Small intestine (tissue), 7 donors: ENCODE measurements at regions not wholly inside any gene's neighbourhood (a gene's known extent, or its start where the extent isn't known, plus 50 kb on each side); places are given as distances from the start of the nearest gene placed in this dataset.

Experiments used
- DNase-seq, 2 donors: peaks; one replicate each; pipeline versions ENCODE4 v3.0.0 to v3.0.0-alpha.2; 2013
- FAIRE-seq: peaks from 2 replicates; lab custom pipeline; 2012; peaks lifted over from hg19 to GRCh38; lab: Jason Lieb, UNC
- H3K27ac ChIP-seq, 3 donors: one replicate each; pipeline ENCODE4 v1.5.1; 2013; ENCODE audit warnings: low read length in 2 of 3, mild to moderate bottlenecking in 2 of 3, control low read depth in 1 of 3, inconsistent platforms in 1 of 3, low read depth in 1 of 3, moderate library complexity in 1 of 3
- H3K27me3 ChIP-seq, 3 donors: one replicate each; pipeline ENCODE4 v1.6.1; 2013; ENCODE audit warnings: low read length in 3 of 3, inconsistent platforms in 1 of 3; ENCODE audit not compliant: control insufficient read depth in 3 of 3, insufficient read depth in 3 of 3
- H3K36me3 ChIP-seq, 3 donors: one replicate each; pipeline ENCODE4 v1.6.1; 2013; ENCODE audit warnings: low read length in 3 of 3, inconsistent platforms in 1 of 3, low read depth in 1 of 3, mild to moderate bottlenecking in 1 of 3, moderate library complexity in 1 of 3; ENCODE audit not compliant: control insufficient read depth in 3 of 3, insufficient read depth in 2 of 3
- H3K4me1 ChIP-seq, 3 donors: one replicate each; pipeline ENCODE4 v1.6.1; 2013; ENCODE audit warnings: low read length in 2 of 3, inconsistent platforms in 1 of 3, low read depth in 1 of 3, mild to moderate bottlenecking in 1 of 3, moderate library complexity in 1 of 3; ENCODE audit not compliant: control insufficient read depth in 3 of 3, insufficient read depth in 2 of 3
- H3K4me3 ChIP-seq, 3 donors: one replicate each; pipeline ENCODE4 v1.5.1; 2013; ENCODE audit warnings: low read length in 3 of 3, control low read depth in 1 of 3, inconsistent platforms in 1 of 3, low read depth in 1 of 3, mild to moderate bottlenecking in 1 of 3, moderate library complexity in 1 of 3
- H3K9me3 ChIP-seq, 2 donors: one replicate each; pipeline ENCODE4 v1.6.1; 2013; ENCODE audit warnings: low read depth in 1 of 2, low read length in 1 of 2; ENCODE audit not compliant: control insufficient read depth in 2 of 2, insufficient read depth in 1 of 2
- WGBS, 3 donors: extraction: QIAGEN DNeasy Blood & Tissue Kit; methylation state at CpG; one replicate each; pipeline ENCODE4 v1.1.7; 2013; 5-methylcytosine and 5-hydroxymethylcytosine counted together
- donor health status: healthy with polysubstance abuse.
- donor health status: control.
- donor health status: control.
- donor health status: Bipolar disorder and iron deficiency.
- donor health status: healthy.

DNA sequence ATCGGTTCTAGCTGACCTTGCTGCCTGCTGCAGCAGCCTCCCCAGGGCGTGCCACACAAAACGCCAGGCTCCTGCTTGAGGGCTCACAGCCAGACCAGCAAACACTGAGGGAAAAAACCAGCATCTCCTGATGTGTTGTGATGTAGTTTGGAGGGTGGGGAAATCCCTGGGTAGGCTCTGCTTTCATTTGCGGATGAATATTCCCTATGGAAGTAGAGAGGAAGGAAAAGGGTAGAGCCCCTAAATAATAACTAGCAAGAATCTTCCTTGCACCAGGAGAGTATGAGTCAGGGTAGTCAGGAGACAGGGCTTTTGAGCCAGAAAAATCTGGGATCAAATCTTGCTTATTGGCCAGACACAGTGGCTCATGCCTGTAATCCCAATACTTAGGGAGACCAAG is 545.3 kb downstream of the RFC3 start:
- WGBS, 3 donors = 83 to 90% (median 86%) methylated on average over 4 of the region's 4 CpGs
- DNase-seq = no peak
- Histone ChIP-seq H3K27me3 (no peaks in the 10 kb centered on the region), H3K36me3 (no peaks in the 10 kb centered on the region), H3K9me3 (no peaks in the 10 kb centered on the region), H3K4me3 (no peak overlapping the region), H3K4me1 (no peaks in the 10 kb centered on the region), H3K27ac (no peak overlapping the region)
- no peak for FAIRE-seq

DNA sequence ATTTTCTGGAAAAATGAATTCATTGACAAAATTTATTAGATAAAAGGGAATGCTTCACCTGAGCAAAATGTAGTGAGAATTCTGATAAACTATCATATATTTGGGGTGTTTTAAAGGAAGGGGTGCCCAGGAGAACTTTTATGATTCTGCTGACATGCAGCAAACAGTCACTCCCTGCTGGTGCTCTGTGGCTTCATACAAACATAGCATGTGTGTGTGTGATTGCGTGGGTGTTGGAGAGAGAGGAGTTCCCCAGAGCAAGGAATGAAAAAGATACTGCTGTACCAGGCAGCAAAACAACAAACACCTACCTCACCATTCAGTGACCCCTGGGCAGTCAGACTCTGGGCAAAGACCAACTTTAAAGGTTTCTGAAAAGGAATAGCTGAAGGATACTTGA is 546.7 kb downstream of the RFC3 start:
- WGBS, 3 donors = 69 to 74% (median 70%) methylated on average over 1 of the region's 1 CpG
- Histone ChIP-seq H3K36me3 (no peaks in the 10 kb centered on the region), H3K4me1 (no peaks in the 10 kb centered on the region), H3K27me3 (no peaks in the 10 kb centered on the region), H3K4me3 (no peak overlapping the region), H3K9me3 (no peaks in the 10 kb centered on the region), H3K27ac (no peak overlapping the region)
- DNase-seq (no peak), FAIRE-seq (no peak)

DNA sequence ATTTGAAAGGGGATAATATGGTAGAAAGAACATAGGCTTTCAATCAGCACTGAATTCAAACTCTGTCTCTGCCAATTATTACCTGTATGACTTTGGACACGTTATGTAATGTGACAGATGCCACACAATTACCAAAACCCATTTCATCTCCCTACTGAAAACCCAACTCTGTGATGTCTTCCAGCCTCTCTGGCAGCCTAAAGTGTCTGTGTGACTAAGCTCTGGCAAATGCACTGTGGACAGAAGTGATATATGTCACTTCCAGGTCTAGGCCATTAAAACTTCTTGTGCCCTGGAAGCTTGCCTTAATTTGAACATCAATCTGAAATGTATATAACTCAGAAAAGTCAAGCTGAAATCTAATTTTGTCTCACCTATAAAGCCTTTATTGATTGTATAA is 552.0 kb downstream of the RFC3 start:
- H3K27ac ChIP-seq = no peak overlapping the region
- no peak for FAIRE-seq
- H3K27me3 ChIP-seq = no peaks in the 10 kb centered on the region
- 0 to 44% (median 6%) methylated on average over 1 of the region's 1 CpG for WGBS, 3 donors
- no peaks in the 10 kb centered on the region for H3K36me3 ChIP-seq
- H3K9me3 ChIP-seq = no peaks in the 10 kb centered on the region
- DNase-seq = no peak
- no peak overlapping the region for H3K4me3 ChIP-seq
- H3K4me1 ChIP-seq = no peaks in the 10 kb centered on the region

DNA sequence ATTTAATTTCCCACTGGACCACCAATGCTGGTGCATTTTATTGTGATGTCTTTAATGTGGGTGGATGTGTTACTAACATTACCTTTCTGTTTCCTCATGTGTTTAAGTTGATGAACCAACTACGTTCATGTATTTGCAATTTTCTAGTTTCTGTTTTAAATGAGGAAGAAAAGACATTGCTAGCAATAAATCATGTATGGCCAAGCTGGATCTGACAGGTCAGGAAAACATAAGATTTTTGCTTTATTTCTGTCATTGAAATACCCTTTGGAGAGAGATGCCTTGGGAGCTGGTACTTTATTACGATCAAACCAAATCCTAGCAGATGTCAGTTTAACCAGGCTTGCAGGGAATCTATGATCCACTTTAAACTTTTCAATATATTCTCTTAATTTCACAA is 553.2 kb downstream of the RFC3 start:
- FAIRE-seq (no peak), DNase-seq (no peak)
- Histone ChIP-seq H3K4me3 (no peak overlapping the region), H3K27ac (no peak overlapping the region), H3K27me3 (no peaks in the 10 kb centered on the region), H3K9me3 (no peaks in the 10 kb centered on the region), H3K36me3 (no peaks in the 10 kb centered on the region), H3K4me1 (no peaks in the 10 kb centered on the region)
- 68 to 75% (median 73%) methylated on average over 2 of the region's 2 CpGs for WGBS, 3 donors

DNA sequence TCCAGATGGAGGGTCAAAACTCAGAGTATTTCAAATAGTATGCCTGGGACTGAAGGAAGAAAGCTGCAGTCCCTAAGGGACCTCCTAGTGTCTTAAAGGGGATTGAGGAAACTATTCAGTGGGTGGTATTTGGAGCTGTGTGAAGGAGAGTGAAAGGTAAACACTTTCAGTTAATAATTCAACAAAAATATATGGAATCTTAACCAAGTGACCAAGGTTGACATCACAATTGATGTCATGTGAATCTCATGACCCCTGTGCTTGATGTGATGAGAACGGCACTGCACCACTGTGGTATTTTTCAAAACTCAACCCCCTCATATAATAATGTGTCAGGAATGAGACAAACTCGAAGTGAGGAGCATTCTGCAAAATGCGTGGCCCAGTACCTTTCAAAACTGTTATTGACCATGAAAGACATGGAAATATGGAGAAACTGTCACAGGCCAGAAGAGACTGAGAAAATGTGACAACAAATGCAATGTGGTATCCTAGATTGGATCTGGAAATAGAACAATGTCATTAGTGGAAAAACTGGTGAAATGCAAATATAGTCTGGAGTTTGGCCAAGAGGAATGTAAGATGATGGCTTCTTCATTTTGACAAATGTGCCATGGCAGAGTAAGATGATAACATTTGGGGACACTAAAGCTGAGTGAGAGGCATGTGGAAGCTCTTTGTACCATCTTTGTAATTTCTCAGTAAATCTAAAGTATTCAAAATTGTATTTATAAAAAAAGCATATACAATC is 553.9 kb downstream of the RFC3 start:
- no peaks in the 10 kb centered on the region for H3K9me3 ChIP-seq
- no peak overlapping the region for H3K27ac ChIP-seq
- WGBS, 3 donors = 63 to 70% (median 64%) methylated on average over 3 of the region's 3 CpGs
- no peak overlapping the region for H3K4me3 ChIP-seq
- DNase-seq (no peak), FAIRE-seq (no peak)
- no peaks in the 10 kb centered on the region for H3K27me3 ChIP-seq
- H3K4me1 ChIP-seq = no peaks in the 10 kb centered on the region
- H3K36me3 ChIP-seq = no peaks in the 10 kb centered on the region

DNA sequence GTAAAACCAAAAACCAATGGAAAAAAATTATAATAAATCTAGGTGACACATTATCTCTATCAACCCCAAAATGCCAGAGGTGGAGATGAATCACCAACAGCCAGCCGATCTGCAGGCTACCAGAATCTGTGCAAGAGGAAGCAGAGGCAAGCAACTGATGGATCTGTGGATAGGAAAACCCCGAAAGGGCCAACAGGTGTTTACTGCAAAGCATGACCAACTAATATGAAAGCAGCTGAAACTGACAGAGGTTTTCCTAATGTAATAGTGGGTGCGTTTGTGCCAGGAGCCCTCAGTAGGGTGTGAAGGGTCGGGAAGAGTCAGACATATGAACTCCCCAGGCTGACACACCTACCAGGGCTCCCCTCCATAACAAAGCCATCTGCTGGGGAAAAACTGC is 554.6 kb downstream of the RFC3 start:
- Histone ChIP-seq H3K9me3 (no peaks in the 10 kb centered on the region), H3K4me1 (no peaks in the 10 kb centered on the region), H3K36me3 (no peaks in the 10 kb centered on the region), H3K27me3 (no peaks in the 10 kb centered on the region), H3K27ac (no peak overlapping the region), H3K4me3 (no peak overlapping the region)
- DNase-seq (no peak), FAIRE-seq (no peak)
- 72 to 82% (median 77%) methylated on average over 4 of the region's 4 CpGs for WGBS, 3 donors

DNA sequence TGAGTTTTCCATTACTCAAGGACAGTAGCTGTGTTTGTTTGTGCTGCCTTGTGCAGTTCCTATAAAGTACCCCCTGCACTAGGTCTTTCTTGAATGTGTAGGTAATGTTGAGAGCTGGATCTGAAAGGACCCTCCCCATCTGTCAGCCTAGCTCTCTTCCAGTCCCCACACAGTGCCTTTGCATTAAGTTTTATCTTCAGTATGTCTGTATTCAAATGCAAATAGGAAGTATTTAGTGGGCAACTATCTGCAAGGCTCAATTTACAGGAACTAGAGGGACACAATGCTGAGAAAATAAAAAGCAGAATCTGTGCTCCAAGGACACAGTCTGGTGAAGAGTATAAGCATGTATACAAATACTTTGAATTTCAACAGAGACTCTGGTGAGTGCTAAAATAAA is 558.5 kb downstream of the RFC3 start:
- DNase-seq (no peak), FAIRE-seq (no peak)
- Histone ChIP-seq H3K36me3 (no peaks in the 10 kb centered on the region), H3K4me3 (no peak overlapping the region), H3K27ac (no peak overlapping the region), H3K9me3 (no peaks in the 10 kb centered on the region), H3K27me3 (no peaks in the 10 kb centered on the region), H3K4me1 (no peaks in the 10 kb centered on the region)

DNA sequence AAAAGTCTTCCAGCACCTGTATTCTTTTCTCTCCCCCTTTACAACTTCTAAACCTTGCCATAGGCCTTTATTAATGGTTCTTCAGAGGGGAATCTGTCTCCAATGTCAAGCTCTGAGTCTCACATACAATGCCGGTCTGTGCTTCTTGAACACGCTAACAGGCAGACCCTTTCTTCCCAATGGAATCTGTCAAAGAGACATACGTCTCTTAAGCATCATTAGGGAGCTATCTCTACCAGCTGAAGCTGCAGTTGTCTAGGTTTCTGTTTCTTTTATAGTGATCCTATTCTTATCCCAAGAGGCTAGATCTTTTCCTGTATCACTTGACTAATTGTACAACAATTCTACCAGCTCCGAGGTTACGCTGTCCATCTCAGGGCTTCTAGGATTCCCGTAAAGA is 560.8 kb upstream of the NBEA start:
- Histone ChIP-seq H3K36me3 (no peaks in the 10 kb centered on the region), H3K27me3 (no peaks in the 10 kb centered on the region), H3K9me3 (no peaks in the 10 kb centered on the region), H3K4me3 (no peak overlapping the region), H3K27ac (no peak overlapping the region), H3K4me1 (no peaks in the 10 kb centered on the region)
- WGBS, 3 donors = 90 to 91% (median 90%) methylated on average over 6 of the region's 6 CpGs
- DNase-seq (no peak), FAIRE-seq (no peak)

DNA sequence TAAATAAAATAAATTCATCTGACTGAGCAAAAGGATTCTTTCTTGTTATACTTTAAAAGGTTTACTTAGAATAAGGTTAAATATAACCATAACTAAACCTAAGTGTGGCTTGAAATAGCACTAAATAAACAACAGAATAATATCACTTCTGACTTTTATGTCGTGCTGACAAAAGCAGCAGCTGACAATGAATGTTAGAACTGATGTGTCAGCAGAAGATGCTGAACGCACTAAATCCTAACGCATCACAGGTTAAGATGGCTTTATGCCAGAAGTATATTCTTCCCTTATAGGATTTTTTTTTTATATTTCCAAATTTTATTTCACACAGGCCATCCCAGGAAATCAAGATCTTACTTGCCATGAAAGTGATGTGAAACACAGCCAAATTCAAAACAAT is 558.3 kb upstream of the NBEA start:
- no peak overlapping the region for H3K27ac ChIP-seq
- FAIRE-seq = no peak
- 69 to 72% (median 69%) methylated on average over 3 of the region's 3 CpGs for WGBS, 3 donors
- H3K9me3 ChIP-seq = no peaks in the 10 kb centered on the region
- no peaks in the 10 kb centered on the region for H3K27me3 ChIP-seq
- H3K4me3 ChIP-seq = no peak overlapping the region
- DNase-seq = no peak
- H3K4me1 ChIP-seq = no peaks in the 10 kb centered on the region
- H3K36me3 ChIP-seq = no peaks in the 10 kb centered on the region
